ENCODE measurements at regions not wholly inside any gene's neighbourhood (a gene's known extent, or its start where the extent isn't known, plus 50 kb on each side); places are given as distances from the start of the nearest gene placed in this dataset.
"Not testable (repeated sequence)": the region's sequence is repeated elsewhere in the genome, so short reads cannot be mapped to it uniquely, and the experiment has no call there.

- no peak for DNase-seq (ENCODE audit: low read depth)
Measured at GRCh38 chr9:95732802-95733688, 142.4 kb upstream of the ERCC6L2 start.

DNA sequence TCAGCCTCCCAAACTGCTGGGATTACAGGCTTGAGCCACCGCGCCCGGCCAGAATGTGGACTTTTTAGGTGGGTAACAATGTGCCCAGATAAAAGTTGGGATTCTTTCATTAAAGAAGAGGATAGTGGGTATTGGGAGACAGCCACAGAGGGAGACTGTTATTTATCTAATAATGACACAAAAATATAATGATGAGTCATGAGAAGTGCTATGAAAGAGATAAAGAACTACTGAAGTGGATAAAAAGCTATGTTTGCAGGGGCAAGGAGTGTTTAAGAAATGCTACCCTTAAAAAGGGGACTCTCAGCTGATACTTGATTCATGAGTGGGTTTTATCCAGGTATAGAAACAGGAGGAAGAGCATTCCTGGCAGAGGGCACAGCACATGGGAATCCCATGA is 143.6 kb upstream of the ERCC6L2 start:
- no peak for DNase-seq (ENCODE audit: low read depth)

GRCh38 chr9:95729669-95730368 is 145.7 kb upstream of the ERCC6L2 start:
- no peak for DNase-seq (ENCODE audit: low read depth)

DNA sequence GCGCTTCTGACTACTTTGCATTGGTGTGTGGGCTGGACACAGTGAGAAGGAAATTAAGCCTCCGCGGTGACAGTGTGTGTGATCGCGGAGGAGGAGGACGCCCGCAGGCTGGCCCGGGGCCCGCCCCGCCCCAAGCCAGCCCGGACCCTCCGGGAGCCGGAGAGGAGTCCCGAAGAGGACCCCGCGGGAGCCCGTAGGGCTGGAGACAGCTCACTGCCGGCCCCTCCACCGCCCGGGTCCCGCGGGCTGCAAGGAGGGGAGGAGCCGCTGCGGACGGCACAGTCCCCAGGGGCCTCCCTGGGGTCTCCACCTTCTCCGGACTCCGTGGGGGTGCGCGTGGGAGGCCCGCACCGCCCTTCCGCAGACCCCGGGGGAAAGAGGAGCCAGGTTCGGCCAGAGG is 146.4 kb upstream of the ERCC6L2 start:
- DNase-seq (ENCODE audit: low read depth) = no peak

DNA sequence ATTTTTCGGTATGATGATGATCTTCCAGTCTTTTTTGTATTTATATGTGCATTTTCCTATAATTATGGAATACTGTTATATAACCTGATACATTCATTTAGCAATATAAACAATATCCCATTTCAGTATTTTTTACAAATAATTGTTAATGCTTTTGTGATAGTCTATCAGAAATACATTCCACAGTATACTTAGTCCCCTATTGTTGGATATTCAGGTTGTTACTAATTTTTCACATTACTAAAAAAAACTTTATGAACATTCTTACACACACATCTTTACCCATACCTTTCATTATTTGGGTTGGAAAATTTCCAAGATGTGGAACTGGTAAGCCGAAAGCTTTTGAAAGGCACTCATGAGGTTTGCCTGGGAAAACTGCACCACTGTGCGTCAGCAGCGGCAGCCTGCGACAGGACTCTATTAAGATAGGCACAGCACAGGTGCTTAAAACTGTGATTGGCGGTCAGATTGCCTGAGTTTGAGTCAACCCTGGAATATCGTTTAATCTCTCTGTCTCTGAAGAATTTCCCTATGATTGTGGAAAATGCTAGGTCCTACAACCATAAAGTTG is 147.5 kb upstream of the ERCC6L2 start:
- DNase-seq (ENCODE audit: low read depth) = no peak

DNA sequence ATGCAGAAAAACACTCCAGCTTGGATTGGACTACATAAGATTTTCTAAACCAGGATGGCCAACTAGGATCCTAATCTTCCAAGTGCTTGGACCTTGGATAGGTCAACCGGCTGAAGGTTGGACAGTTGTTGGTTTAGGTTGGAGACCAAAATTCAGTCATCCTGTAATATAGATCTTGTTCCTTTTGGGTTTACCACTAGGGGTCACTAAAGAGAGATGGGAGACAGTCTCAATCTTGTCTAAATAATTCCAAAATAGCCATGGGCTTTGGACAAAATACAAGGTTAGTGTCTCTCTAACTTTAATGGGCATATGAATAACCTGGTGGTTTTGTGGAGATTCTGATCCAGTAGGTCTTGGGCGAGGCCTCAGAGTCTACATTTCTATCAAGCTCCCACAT is 148.7 kb upstream of the ERCC6L2 start:
- no peak for DNase-seq (ENCODE audit: low read depth)

GRCh38 chr9:95725045-95725444 is 150.4 kb upstream of the ERCC6L2 start:
- DNase-seq (ENCODE audit: low read depth) = peak; percentile 5

- DNase-seq (ENCODE audit: low read depth) = peak; percentile 42
Measured at GRCh38 chr9:95724253-95724991, 151.1 kb upstream of the ERCC6L2 start.

- DNase-seq (ENCODE audit: low read depth) = no peak
Measured at GRCh38 chr9:95722141-95722540, 153.3 kb upstream of the ERCC6L2 start.

DNA sequence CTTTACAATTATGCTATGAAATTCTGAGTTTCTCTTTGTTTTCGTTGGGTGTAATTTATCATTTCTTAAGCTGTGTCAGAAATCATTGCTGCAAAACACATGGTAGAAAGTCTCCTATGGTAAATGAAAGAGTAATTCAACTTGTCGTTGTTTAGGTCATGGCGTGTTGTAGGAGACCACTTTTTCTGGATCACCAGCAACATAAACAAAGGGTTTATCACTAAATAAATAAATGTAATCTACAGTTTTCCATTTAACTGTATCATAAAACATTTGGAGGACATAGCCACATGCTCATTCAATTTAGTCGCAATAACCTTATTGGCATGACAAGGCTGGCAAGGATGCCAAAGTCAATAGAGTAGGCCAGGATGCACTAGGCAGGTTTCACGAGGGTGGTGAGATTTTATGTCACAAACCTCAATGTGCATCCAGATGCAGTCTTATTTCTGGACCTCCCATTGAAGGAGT is 154.4 kb upstream of the ERCC6L2 start:
- DNase-seq (ENCODE audit: low read depth) = no peak

DNA sequence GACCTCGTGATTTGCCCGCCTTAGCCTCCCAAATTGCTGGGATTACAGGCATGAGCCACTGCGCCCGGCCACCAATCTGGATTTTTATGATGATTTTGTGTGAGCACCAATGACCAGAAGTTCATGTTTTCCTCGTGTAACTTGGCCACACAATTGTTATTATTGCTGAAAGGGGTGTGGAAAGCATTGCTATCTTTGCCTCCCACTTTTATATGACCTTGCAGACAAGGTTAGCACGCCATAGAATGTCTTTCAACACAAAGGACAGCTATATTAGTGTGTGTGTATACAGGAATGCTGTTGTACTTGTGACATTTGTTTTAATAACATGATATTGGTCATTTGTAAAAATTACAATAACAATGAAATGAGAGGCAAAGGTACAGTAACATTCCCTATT is 155.0 kb upstream of the ERCC6L2 start:
- DNase-seq (ENCODE audit: low read depth) = no peak

- no peak for DNase-seq (ENCODE audit: low read depth)
Measured at GRCh38 chr9:95719354-95719753, 156.1 kb upstream of the ERCC6L2 start.

DNA sequence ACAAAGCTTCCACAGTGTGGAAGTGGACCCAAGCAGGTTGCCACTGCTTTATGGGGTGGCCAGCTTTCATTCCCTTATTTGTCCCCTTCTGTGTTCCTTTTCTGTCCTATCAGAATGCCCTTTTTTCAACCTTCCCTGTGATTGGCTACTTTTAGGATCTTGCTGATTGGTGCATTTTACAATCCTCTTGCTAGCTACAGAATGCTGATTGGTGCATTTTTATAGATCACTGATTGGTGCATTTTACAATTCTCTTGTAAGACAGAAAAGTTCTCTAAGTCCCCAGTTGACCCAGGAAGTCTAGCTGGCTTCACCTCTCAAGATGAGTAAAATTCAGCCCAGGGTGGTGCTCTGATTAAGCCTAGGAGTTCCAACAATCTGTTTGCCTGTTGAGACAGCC is 157.2 kb upstream of the ERCC6L2 start:
- no peak for DNase-seq (ENCODE audit: low read depth)

GRCh38 chr9:95715868-95716435 is 159.5 kb upstream of the ERCC6L2 start:
- DNase-seq (ENCODE audit: low read depth) = no peak

- DNase-seq (ENCODE audit: low read depth) = no peak
Measured at GRCh38 chr9:95710446-95710845, 165.0 kb upstream of the ERCC6L2 start.

DNA sequence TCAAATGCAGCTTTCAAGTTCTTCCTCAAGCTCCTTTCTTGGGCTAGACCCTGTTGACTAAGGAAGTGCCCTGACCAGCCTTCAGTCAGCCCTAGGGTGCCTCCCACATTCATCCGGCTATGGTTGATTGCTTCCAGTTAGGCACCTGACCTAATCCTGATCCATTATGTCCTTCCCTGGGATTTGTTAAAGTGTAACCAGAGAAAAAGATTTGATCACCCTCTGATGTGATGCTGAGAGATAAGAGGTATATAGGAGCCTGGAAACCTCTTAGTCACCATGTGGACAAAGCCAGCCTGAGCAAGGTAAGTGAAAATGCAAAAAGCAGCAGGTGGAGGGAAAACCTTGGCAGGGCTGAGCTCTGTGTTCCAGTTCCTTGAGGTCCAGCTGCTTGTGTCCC is 178.8 kb upstream of the ERCC6L2 start:
- DNase-seq (ENCODE audit: low read depth) = no peak

DNA sequence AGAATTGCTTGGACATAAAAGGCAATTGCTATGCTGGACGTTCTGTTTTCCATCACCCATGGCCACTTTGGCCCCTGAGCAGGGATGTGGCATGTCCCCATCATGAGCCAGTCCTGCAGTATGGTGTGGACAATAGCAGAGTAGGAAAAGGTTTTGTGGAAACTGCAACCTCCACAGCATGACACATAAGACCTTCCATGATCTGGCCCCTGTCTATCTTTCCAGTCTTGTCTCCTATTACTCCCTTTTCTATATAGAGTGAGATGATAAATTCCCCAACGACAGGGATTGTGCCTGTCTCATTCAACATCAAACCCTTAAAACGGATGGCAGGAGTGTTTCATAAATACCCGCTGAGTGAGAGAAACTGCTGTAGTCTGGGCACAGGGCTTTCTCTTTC is 174.7 kb upstream of the PTCH1 start:
- no peak for DNase-seq (ENCODE audit: low read depth)

- no peak for DNase-seq (ENCODE audit: low read depth)
Measured at GRCh38 chr9:95689669-95690068, 172.9 kb upstream of the PTCH1 start.

DNA sequence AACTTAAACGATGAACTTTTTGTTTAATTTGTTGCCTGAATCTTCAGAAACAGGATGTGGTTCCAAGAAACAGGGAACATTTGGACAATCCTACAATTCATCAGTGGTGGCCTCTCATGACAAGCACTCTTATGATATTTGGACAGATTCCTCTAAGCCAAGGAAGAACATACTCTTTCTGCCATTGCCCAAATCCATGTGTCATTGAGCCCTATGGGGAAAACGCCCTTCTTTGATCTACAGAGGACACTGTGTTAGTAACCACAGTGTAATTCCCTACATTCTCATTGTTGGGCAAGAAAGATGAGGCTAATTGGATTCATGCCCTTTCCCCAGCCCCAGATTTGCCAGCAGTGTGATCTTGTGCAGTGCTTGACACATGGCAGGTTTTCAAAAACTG is 167.7 kb upstream of the PTCH1 start:
- DNase-seq (ENCODE audit: low read depth) = no peak

DNA sequence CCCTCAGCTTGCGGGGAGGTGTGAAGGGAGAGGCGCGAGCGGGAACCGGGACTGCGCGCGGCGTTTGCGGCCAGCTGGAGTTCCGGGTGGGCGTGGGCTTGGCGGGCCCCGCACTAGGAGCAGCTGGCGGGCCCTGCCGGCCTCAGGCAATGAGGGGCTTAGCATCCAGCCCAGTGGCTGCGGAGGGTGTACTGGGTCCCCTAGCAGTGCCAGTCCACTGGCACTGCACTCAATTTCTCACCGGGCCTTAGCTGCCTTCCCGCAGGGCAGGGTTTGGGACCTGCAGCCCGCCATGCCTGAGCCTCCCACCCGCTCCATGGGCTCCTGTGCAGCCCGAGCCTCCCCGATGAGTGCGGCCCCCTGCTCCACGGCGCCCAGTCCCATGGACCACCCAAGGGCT is 163.5 kb upstream of the PTCH1 start:
- not testable (repeated sequence) for DNase-seq (ENCODE audit: low read depth)

- no peak for DNase-seq (ENCODE audit: low read depth)
Measured at GRCh38 chr9:95679874-95680273, 163.1 kb upstream of the PTCH1 start.

DNA sequence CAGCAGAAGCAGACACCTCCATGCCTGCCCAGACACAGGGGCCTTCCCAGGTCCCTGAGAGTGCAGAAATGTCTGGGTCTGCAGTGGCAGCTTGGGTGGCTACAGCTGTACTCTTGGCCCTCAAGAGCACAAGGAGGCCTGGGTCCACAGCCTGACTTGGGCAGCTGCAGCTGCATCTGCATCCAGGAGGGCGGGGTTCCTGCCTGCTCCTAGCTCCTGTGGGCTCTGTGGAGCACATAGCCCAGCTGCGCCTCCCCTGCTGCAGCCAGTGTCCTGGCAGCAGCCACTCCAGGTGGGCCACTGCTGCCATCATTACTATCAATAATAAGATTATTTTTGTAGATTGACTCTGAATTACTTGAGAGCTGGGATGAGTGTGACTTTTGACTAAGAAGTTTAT is 162.0 kb upstream of the PTCH1 start:
- no peak for DNase-seq (ENCODE audit: low read depth)
